Brain microvascular endothelial cell (primary cell): ENCODE measurements at regions not wholly inside any gene's neighbourhood (a gene's known extent, or its start where the extent isn't known, plus 50 kb on each side); places are given as distances from the start of the nearest gene placed in this dataset.

ENCODE experiments used
- DNase-seq: peaks from one replicate; pipeline ENCODE4 v3.0.0-alpha.2; 2020
- H3K27ac ChIP-seq: fragments of 250-450 bp; sonication (Bioruptor Pico); 2 replicates; pipeline ENCODE4 v1.5.1; 2020; ENCODE audit warnings: mild to moderate bottlenecking, moderate library complexity
- H3K27me3 ChIP-seq: fragments of 250-450 bp; sonication (Bioruptor Pico); replicated peaks from 2 replicates; pipeline ENCODE4 v1.5.1; 2020; ENCODE audit warnings: mild to moderate bottlenecking
- H3K36me3 ChIP-seq: fragments of 250-450 bp; sonication (Bioruptor Pico); replicated peaks from 2 replicates; pipeline ENCODE4 v1.5.1; 2020; ENCODE audit warnings: mild to moderate bottlenecking
- H3K4me3 ChIP-seq: 2 replicates; pipeline ENCODE4 v1.5.1; 2011; ENCODE audit warnings: low read depth, mild to moderate bottlenecking, control low read depth, low read length, moderate library complexity
- CTCF ChIP-seq: IDR thresholded peaks from 2 replicates; pipeline ENCODE4 v1.5.1; 2011; ENCODE audit warnings: low read depth, mild to moderate bottlenecking, moderate library complexity, low read length, control low read depth, inconsistent platforms; ENCODE audit errors: missing control alignments
- in situ Hi-C: cut with HindIII; loops from 2 replicates; pipeline ENCODE4 v1.10.0; 2017; ENCODE audit warnings: low sequenced_read_pairs, low pct_ligation_motif_present

DNA sequence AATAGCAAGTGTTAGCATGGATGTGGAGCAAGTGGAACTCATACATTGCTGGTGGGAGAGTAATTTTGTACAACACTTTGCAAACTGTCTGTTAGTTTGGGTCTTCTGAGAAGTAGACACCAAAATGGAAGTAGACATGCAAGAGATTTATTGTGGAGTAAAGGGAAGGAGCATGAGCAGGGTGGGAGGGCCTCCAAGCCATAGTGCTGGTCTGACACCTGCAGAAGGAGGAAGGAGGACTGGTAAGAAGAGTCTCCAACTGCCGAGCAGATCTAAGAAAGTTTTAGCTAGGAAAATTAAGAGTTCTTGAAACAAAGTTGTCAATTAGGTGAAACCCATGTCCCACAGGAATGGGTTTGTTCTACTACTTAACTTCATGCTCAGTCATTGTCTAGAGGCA, 64.0 kb upstream of the DDIT4L start:
- Histone ChIP-seq H3K36me3 (no peaks in the 10 kb centered on the region), H3K27ac (no peak overlapping the region), H3K4me3 (no peak overlapping the region), H3K27me3 (no peaks in the 10 kb centered on the region)
- no peak for TF ChIP-seq CTCF
- no peak for DNase-seq
- in situ Hi-C loops = no loop called here

- in situ Hi-C loops = no loop called here
- no peak for DNase-seq
- Histone ChIP-seq H3K36me3 (no peaks in the 10 kb centered on the region), H3K27me3 (no peaks in the 10 kb centered on the region), H3K27ac (no peak overlapping the region), H3K4me3 (no peak overlapping the region)
- TF ChIP-seq CTCF = no peak
Measured at GRCh38 chr4:100248476-100248875, 58.2 kb upstream of the DDIT4L start.

DNA sequence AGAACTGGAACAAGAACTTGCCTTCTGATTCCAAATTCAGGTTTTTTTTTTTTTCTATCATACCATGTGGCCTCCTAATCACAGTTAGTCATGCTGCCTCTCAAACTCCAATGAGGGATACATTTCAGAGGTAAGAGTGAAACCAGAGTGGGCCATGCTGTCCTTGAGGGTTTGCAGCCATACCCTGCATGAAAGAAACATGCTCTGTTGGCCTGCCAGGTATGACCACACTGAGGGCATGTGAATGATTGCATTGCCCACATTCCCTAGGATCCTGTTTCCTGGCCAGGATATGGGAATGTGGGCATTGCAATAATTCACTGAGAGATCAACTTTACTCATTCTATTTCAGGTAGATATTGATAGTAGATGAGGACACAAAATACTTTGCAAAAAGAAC, 56.4 kb upstream of the DDIT4L start:
- H3K27ac ChIP-seq = no peak overlapping the region
- in situ Hi-C loops = no loop called here
- H3K27me3 ChIP-seq = no peaks in the 10 kb centered on the region
- no peak for TF ChIP-seq CTCF
- no peak overlapping the region for H3K4me3 ChIP-seq
- DNase-seq = no peak
- H3K36me3 ChIP-seq = no peaks in the 10 kb centered on the region

DNA sequence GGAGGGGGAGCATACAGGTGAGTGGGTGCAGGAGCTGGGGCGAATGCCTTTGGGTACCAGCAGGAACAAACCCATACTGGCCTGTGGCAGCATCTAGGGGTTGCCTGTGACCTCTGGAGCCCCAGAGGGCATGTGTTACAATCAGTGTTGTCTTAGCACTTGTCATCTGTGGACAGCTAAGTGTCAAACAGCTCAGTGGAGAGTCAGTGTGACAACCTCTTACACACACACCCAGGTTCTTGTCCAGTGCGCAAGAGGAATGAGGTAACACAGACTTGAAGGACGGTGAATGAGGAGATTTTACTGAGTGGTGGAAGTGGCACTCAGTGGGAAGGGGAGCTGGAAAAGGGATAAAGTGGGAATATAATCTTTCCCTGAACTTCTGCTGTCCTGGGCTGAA, 54.1 kb upstream of the DDIT4L start:
- H3K36me3 ChIP-seq = no peaks in the 10 kb centered on the region
- in situ Hi-C loops = no loop called here
- no peak for DNase-seq
- no peak overlapping the region for H3K27ac ChIP-seq
- no peak for TF ChIP-seq CTCF
- no peak overlapping the region for H3K4me3 ChIP-seq
- H3K27me3 ChIP-seq = no peaks in the 10 kb centered on the region
